Neural progenitor cell (in vitro differentiated cells): ENCODE measurements at regions not wholly inside any gene's neighbourhood (a gene's known extent, or its start where the extent isn't known, plus 50 kb on each side); places are given as distances from the start of the nearest gene placed in this dataset.

Source experiments
- CTCF ChIP-seq: fragments of 200-600 bp; sonication (generic); IDR thresholded peaks from 2 replicates; pipeline ENCODE4 v1.5.1; 2017; ENCODE audit warnings: antibody characterized with exemption, mild to moderate bottlenecking
- EZH2 ChIP-seq: fragments of 200-600 bp; sonication (generic); IDR thresholded peaks from 2 replicates; pipeline ENCODE4 v1.6.1; 2017; ENCODE audit warnings: antibody characterized with exemption, mild to moderate bottlenecking, moderate library complexity

GRCh38 chr9:91503673-91504081, 80.0 kb upstream of the NFIL3 start:
- no peak for TF ChIP-seq EZH2
- TF ChIP-seq CTCF, result no peak
